K562 (cell line): ENCODE measurements at regions not wholly inside any gene's neighbourhood (a gene's known extent, or its start where the extent isn't known, plus 50 kb on each side); places are given as distances from the start of the nearest gene placed in this dataset.

Source experiments
- ATAC-seq: fragments of 200-7000 bp; cut with Tn5 transposase; 3 replicates; pipeline ENCODE4 v1.9.1; 2020; ENCODE audit warnings: moderate library complexity
- BruUV-seq: library from RNA; stranded (reverse); fragments of 400-500 nt; replicated peaks from 2 replicates; lab custom pipeline; 2021; lab: Mats Ljungman, UMichigan
- CTCF ChIA-PET: fragments of 300-600 bp; formaldehyde crosslinking; extraction: SDS; loops from one replicate; lab custom pipeline; 2021; ENCODE audit warnings: low intra/inter-chr PET ratio; lab: Yijun Ruan, JAX
- POLR2A ChIA-PET: fragments of 300-600, 350-650 bp; sonication (Branson Sonifier 250); formaldehyde crosslinking; extraction: SDS; loops from one replicate; lab custom pipeline; 2021; ENCODE audit warnings: antibody characterized with exemption, inconsistent platforms; lab: Yijun Ruan, JAX
- DNase-seq, 4 experiments: peaks; one replicate each; pipeline versions ENCODE4 v3.0.0 to v3.0.0-alpha.2; 2011 to 2018; ENCODE audit warnings: low spot score in 3 of 4, mixed read lengths in 3 of 4; ENCODE audit errors: extremely low read depth in 1 of 4
- FAIRE-seq: peaks from 2 replicates; lab custom pipeline; 2011; peaks lifted over from hg19 to GRCh38; lab: Jason Lieb, UNC
- H2AFZ ChIP-seq: 2 replicates; pipeline ENCODE4 v1.6.0; 2011; ENCODE audit warnings: low read depth, low read length, control low read depth, inconsistent platforms
- H3K27ac ChIP-seq: fragments of 200-600 bp; 3 replicates; pipeline ENCODE4 v1.8.0; 2011; ENCODE audit warnings: low read depth, mild to moderate bottlenecking, control low read depth, inconsistent platforms, low read length, moderate library complexity, mixed read lengths; ENCODE audit errors: extremely low read depth
- H3K27me3 ChIP-seq, 2 experiments: fragments of 300-600 bp in 1 of 2; 2 replicates in 1 of 2; 3 replicates in 1 of 2; pipeline versions ENCODE4 v1.6.0 to v1.8.0; 2011; ENCODE audit warnings: inconsistent platforms in 2 of 2, low read length in 2 of 2, mild to moderate bottlenecking in 1 of 2, mixed read lengths in 1 of 2, moderate library complexity in 1 of 2; ENCODE audit not compliant: control insufficient read depth in 2 of 2, insufficient read depth in 2 of 2
- H3K36me3 ChIP-seq: fragments of 300-600 bp; 3 replicates; pipeline ENCODE4 v1.8.0; 2011; ENCODE audit warnings: mild to moderate bottlenecking, low read length, inconsistent platforms; ENCODE audit not compliant: control insufficient read depth, insufficient read depth
- H3K4me1 ChIP-seq, 2 experiments: fragments of 200-600 bp in 1 of 2; replicated peaks in 1 of 2; 2 replicates in 1 of 2; 3 replicates in 1 of 2; pipeline versions ENCODE4 v1.5.1 to v1.8.0; 2011; ENCODE audit warnings: inconsistent platforms in 2 of 2, low read length in 2 of 2, mild to moderate bottlenecking in 1 of 2, mixed read lengths in 1 of 2, moderate library complexity in 1 of 2; ENCODE audit not compliant: control insufficient read depth in 2 of 2, insufficient read depth in 2 of 2
- H3K4me2 ChIP-seq: 2 replicates; pipeline ENCODE4 v1.6.1; 2011; ENCODE audit warnings: low read length, control low read depth, inconsistent platforms, mixed read lengths; ENCODE audit not compliant: insufficient read depth
- H3K4me3 ChIP-seq: fragments of 200-600 bp; sonication (generic), shearing (Covaris generic); 2 replicates; pipeline ENCODE4 v1.5.1; 2016; ENCODE audit warnings: control low read depth, inconsistent platforms
- H3K79me2 ChIP-seq: fragments of 200-600 bp; 3 replicates; pipeline ENCODE4 v1.8.0; 2011; ENCODE audit warnings: low read length, inconsistent platforms; ENCODE audit not compliant: control insufficient read depth, insufficient read depth
- H3K9ac ChIP-seq, 2 experiments: 2 replicates each; pipeline versions ENCODE4 v1.6.0 to v1.6.1; 2011; ENCODE audit warnings: low read depth in 2 of 2, low read length in 2 of 2, control low read depth in 1 of 2, inconsistent platforms in 1 of 2, mild to moderate bottlenecking in 1 of 2, mixed read lengths in 1 of 2; ENCODE audit not compliant: insufficient read depth in 1 of 2
- H3K9me1 ChIP-seq: one replicate; pipeline ENCODE4 v1.6.0; 2011; ENCODE audit warnings: inconsistent platforms, mild to moderate bottlenecking, low read length, moderate library complexity; ENCODE audit not compliant: control insufficient read depth, insufficient read depth
- H3K9me3 ChIP-seq: replicated peaks from 2 replicates; pipeline ENCODE4 v1.5.1; 2011; ENCODE audit warnings: low read depth, low read length, inconsistent platforms; ENCODE audit not compliant: control insufficient read depth, insufficient read depth
- H4K20me1 ChIP-seq: replicated peaks from 2 replicates; pipeline ENCODE4 v1.6.1; 2011; ENCODE audit warnings: low read length, inconsistent platforms, mixed read lengths; ENCODE audit not compliant: control insufficient read depth, insufficient read depth
- AFF1 ChIP-seq, 2 experiments: fragments of 450-650 bp; IDR thresholded peaks; 2 replicates each; pipeline ENCODE4 v1.6.1; 2018; ENCODE audit warnings: mild to moderate bottlenecking in 2 of 2, low read depth in 1 of 2; ENCODE audit not compliant: partially characterized antibody in 2 of 2
- ATF7 ChIP-seq: fragments of 450-650 bp; IDR thresholded peaks from 2 replicates; pipeline ENCODE4 v1.7.1; 2014; ENCODE audit warnings: mild to moderate bottlenecking, moderate library complexity
- CAMTA2 ChIP-seq: fragments of 250-450 bp; sonication (Bioruptor Pico); conservative IDR thresholded peaks from 2 replicates; pipeline ENCODE4 v1.5.1; 2022
- ETV5 ChIP-seq: sonication (generic); formaldehyde crosslinking; IDR thresholded peaks from 2 replicates; pipeline ENCODE4 v1.4.0; 2020; ENCODE audit warnings: low read depth, mild to moderate bottlenecking, missing genetic modification reagents
- FOXJ3 ChIP-seq: sonication (generic); formaldehyde crosslinking; IDR thresholded peaks from 2 replicates; pipeline ENCODE4 v1.4.0; 2020; ENCODE audit warnings: mild to moderate bottlenecking, missing genetic modification reagents
- HSF4 ChIP-seq: fragments of 250-450 bp; sonication (Bioruptor Pico); IDR thresholded peaks from 2 replicates; pipeline ENCODE4 v2.1.2; 2022; ENCODE audit warnings: mild to moderate bottlenecking, moderate library complexity, borderline replicate concordance
- KDM2B ChIP-seq: fragments of 250-450 bp; sonication (Bioruptor Pico); IDR thresholded peaks from 2 replicates; pipeline ENCODE4 v1.8.0; 2021; ENCODE audit warnings: mild to moderate bottlenecking, moderate library complexity
- MEIS2 ChIP-seq: fragments of 450-650 bp; IDR thresholded peaks from 2 replicates; pipeline ENCODE4 v1.6.1; 2014; ENCODE audit warnings: mild to moderate bottlenecking; ENCODE audit not compliant: partially characterized antibody
- NONO ChIP-seq, 2 experiments: fragments of 200-400 bp in 1 of 2; fragments of 450-650 bp in 1 of 2; formaldehyde crosslinking in 1 of 2; IDR thresholded peaks; 2 replicates each; pipeline ENCODE4 v1.6.1; 2017; ENCODE audit warnings: low read depth in 2 of 2, mild to moderate bottlenecking in 2 of 2, moderate library complexity in 2 of 2, low read length in 1 of 2
- TAF15 ChIP-seq: fragments of 200-400 bp; formaldehyde crosslinking; IDR thresholded peaks from 2 replicates; pipeline ENCODE4 v1.6.1; 2017; ENCODE audit warnings: mild to moderate bottlenecking, low read depth, low read length, moderate library complexity
- XRCC4 ChIP-seq: IDR thresholded peaks from one replicate; pipeline ENCODE4 v1.6.1; 2011; ENCODE audit not compliant: insufficient read depth, insufficient read length; ENCODE audit errors: extremely low read depth
- ZNF12 ChIP-seq: sonication (generic); formaldehyde crosslinking; IDR thresholded peaks from 2 replicates; pipeline ENCODE4 v1.4.0; 2020; ENCODE audit warnings: mild to moderate bottlenecking, missing genetic modification reagents
- ZNF175 ChIP-seq: fragments of 200-800 bp; sonication (Bioruptor generic); IDR thresholded peaks from 2 replicates; pipeline ENCODE4 v1.6.1; 2016; ENCODE audit warnings: low read depth, mild to moderate bottlenecking, missing genetic modification characterization, missing compliant biosample characterization
- ZNF518B ChIP-seq: fragments of 250-450 bp; sonication (Bioruptor Pico); IDR thresholded peaks from 2 replicates; pipeline ENCODE4 v1.5.0; 2021; ENCODE audit warnings: mild to moderate bottlenecking, moderate library complexity
- WGBS: fragments of 100-300 bp; shearing (Covaris generic); methylation state at CpG from one replicate; pipeline ENCODE4 v1.1.6; 2016; ENCODE audit warnings: low coverage, mixed read lengths; ENCODE audit not compliant: insufficient coverage; ENCODE audit errors: missing lambda C conversion rate; 5-methylcytosine and 5-hydroxymethylcytosine counted together
- in situ Hi-C: fragments of 300-500 bp; cut with MboI; formaldehyde crosslinking; loops from 4 replicates; pipeline ENCODE4 v1.15.0; 2018; ENCODE audit warnings: inconsistent platforms, mixed read lengths
- intact Hi-C: fragments of 100-400 bp; cut with micrococcal nuclease; formaldehyde crosslinking; loops from 2 replicates; pipeline ENCODE4 v1.14.2; 2022

- Histone ChIP-seq H3K4me3 (no peak overlapping the region), H4K20me1 (peaks cover 5% of the 10 kb centered on the region; the same call in 1 of the 2 replicates), H3K9me1 (no peaks in the 10 kb centered on the region), H3K79me2 (no peaks in the 10 kb centered on the region), H3K27me3 (no peaks in the 10 kb centered on the region), H3K27ac (no peak overlapping the region), H3K4me1 (no peaks in the 10 kb centered on the region), H3K36me3 (no peaks in the 10 kb centered on the region), H2AFZ (no peak overlapping the region), H3K4me2 (no peak overlapping the region), H3K9me3 (no peaks in the 10 kb centered on the region), H3K9ac (no peak overlapping the region)
- TF ChIP-seq HSF4 (no peak), ZNF12 (CRISPR knock-in tag) (no peak), ZNF175 (CRISPR knock-in tag) (no peak), MEIS2 (no peak), ETV5 (no peak), CAMTA2 (CRISPR knock-in tag) (no peak), NONO (IDR thresholded peaks at IDR 0.05; ENCODE audit: low read depth in 2 of 2, low read length in 1 of 2) (no peak), TAF15 (no peak), XRCC4 (no peak), KDM2B (no peak), FOXJ3 (CRISPR knock-in tag) (no peak), AFF1 (IDR thresholded peaks at IDR 0.05; ENCODE audit: low read depth in 1 of 2, partially characterized antibody in 2 of 2) (no peak), ZNF518B (no peak), ATF7 (no peak)
- CTCF ChIA-PET = no interaction called here
- in situ Hi-C loops (no loop called here), intact Hi-C loops (no loop called here)
- 0% methylated on average over 2 of the region's 2 CpGs for WGBS
- BruUV-seq = no TSS peak
- FAIRE-seq (no peak), DNase-seq (no peak), ATAC-seq (no peak)
- POLR2A ChIA-PET = no interaction called here
Measured at GRCh38 chr16:50953290-50953689, 197.8 kb downstream of the SALL1 start.
